Mesothelial cell of epicardium (in vitro differentiated cells): ENCODE measurements at regions not wholly inside any gene's neighbourhood (a gene's known extent, or its start where the extent isn't known, plus 50 kb on each side); places are given as distances from the start of the nearest gene placed in this dataset.

Experiments used
- DNase-seq, 2 experiments: peaks; one replicate each; pipeline ENCODE4 v3.0.0; 2021; ENCODE audit warnings: low spot score in 2 of 2; ENCODE audit not compliant: unreplicated experiment in 2 of 2
- H3K27ac Mint-ChIP-seq: 2 replicates; pipeline ENCODE4 v1.8.0; 2021; ENCODE audit warnings: mixed read lengths
- H3K27me3 Mint-ChIP-seq: 2 replicates; pipeline ENCODE4 v1.8.0; 2021; ENCODE audit warnings: low read depth, mixed read lengths
- H3K36me3 Mint-ChIP-seq: 2 replicates; pipeline ENCODE4 v1.8.0; 2021; ENCODE audit warnings: mixed read lengths
- H3K4me1 Mint-ChIP-seq: 2 replicates; pipeline ENCODE4 v1.8.0; 2021; ENCODE audit warnings: mixed read lengths
- H3K4me3 Mint-ChIP-seq: 2 replicates; pipeline ENCODE4 v1.8.0; 2021; ENCODE audit warnings: mild to moderate bottlenecking, moderate library complexity, mixed read lengths
- H3K9me3 Mint-ChIP-seq: 2 replicates; pipeline ENCODE4 v1.8.0; 2021; ENCODE audit warnings: mixed read lengths
- CTCF ChIP-seq: fragments of 200-600 bp; sonication (generic); IDR thresholded peaks from one replicate; pipeline ENCODE4 v1.5.0; 2021; ENCODE audit warnings: antibody characterized with exemption; ENCODE audit not compliant: unreplicated experiment

DNA sequence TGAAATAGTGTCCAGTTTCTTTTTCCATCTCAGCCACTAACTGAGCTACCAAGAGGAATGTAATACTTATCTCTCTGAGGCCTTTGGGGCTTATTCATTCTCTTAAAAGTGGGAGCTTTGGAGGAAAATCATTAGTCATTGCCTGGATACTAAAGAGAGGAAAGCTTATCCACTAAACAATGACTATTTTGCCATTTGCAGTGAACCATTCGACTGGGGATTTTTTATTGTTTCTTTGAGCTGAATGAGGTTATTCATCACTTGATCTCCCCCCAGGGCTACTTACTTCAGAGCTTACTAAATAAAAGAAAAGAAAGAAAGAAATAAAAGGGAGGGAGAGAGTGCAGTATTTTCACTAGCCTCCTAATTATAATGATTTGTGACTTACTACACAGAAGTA, 1329.5 kb upstream of the TENM3 start:
- H3K27me3 Mint-ChIP-seq: no peaks in the 10 kb centered on the region
- no peak for DNase-seq
- H3K36me3 Mint-ChIP-seq: no peaks in the 10 kb centered on the region
- no peak for TF ChIP-seq CTCF
- no peak overlapping the region for H3K4me3 Mint-ChIP-seq
- no peaks in the 10 kb centered on the region for H3K9me3 Mint-ChIP-seq
- peaks cover 18% of the 10 kb centered on the region for H3K4me1 Mint-ChIP-seq
- no peak overlapping the region for H3K27ac Mint-ChIP-seq

GRCh38 chr4:180923486-180923885, 1319.7 kb upstream of the TENM3 start:
- DNase-seq: no peak
- H3K27me3 Mint-ChIP-seq: no peaks in the 10 kb centered on the region
- H3K4me1 Mint-ChIP-seq: no peaks in the 10 kb centered on the region
- peaks cover 9% of the 10 kb centered on the region for H3K9me3 Mint-ChIP-seq
- H3K27ac Mint-ChIP-seq: no peak overlapping the region
- no peak for TF ChIP-seq CTCF
- H3K4me3 Mint-ChIP-seq: no peak overlapping the region
- H3K36me3 Mint-ChIP-seq: peaks cover 4% of the 10 kb centered on the region

- Mint-ChIP-seq H3K27ac (no peak overlapping the region), H3K27me3 (no peaks in the 10 kb centered on the region), H3K36me3 (peaks cover 4% of the 10 kb centered on the region), H3K4me1 (no peaks in the 10 kb centered on the region), H3K9me3 (peaks cover 8% of the 10 kb centered on the region), H3K4me3 (no peak overlapping the region)
- no peak for TF ChIP-seq CTCF
- no peak for DNase-seq
Observed at GRCh38 chr4:180925805-180926204, 1317.4 kb upstream of the TENM3 start.

DNA sequence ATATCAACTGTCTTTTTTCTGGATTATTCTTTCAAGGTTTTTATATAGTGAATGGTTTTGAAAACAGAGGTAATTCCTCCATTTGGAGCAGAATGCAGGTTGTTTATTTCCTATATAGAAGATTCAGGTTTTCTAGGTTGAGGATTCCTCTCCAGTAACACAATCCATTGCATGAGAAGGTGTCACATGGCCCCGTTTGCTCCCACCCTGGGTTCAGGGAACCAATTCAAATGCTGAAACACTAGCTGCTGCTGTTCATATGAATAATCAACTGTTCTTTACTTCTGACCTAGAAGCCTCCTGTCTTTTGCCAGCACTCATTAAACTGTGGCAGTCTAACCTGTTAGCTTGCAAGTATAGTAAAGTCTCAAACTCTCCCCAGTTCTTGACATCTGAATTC, 1316.9 kb upstream of the TENM3 start:
- no peak overlapping the region for H3K27ac Mint-ChIP-seq
- no peaks in the 10 kb centered on the region for H3K27me3 Mint-ChIP-seq
- H3K9me3 Mint-ChIP-seq: peaks cover 3% of the 10 kb centered on the region
- no peak for TF ChIP-seq CTCF
- H3K4me1 Mint-ChIP-seq: no peaks in the 10 kb centered on the region
- no peak overlapping the region for H3K4me3 Mint-ChIP-seq
- DNase-seq: no peak
- no peaks in the 10 kb centered on the region for H3K36me3 Mint-ChIP-seq

DNA sequence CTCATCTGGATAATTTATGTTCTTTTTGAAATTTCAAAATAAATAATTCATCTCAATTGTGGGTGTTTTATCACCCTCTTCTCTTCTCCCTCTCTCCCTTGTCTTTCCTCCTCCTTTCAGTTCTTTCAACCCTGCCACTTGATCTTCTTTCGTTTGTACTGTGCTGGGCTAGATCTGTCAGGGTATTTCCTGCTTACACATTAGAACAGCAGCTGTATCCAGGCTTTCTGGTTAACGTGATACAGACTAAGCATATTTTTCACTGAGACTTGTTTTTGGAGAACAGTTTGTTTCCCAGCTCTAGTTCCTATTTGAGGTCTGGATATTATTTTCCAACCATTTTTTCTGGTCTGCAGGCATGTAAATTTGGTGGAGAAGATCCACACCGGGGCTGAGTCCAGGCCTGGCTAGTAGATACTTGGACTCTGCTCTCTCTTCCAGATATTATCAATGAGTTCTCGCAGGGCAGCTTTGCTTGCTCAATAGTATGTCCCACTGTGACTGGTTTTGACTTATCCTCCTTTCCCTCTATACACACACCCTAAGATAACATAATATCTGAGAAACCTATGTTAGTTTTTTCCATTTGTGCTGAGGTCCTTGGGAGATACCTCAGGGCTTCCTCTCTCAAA, 1310.7 kb upstream of the TENM3 start:
- no peak for DNase-seq
- H3K4me3 Mint-ChIP-seq: no peak overlapping the region
- H3K36me3 Mint-ChIP-seq: no peaks in the 10 kb centered on the region
- peaks cover 10% of the 10 kb centered on the region for H3K4me1 Mint-ChIP-seq
- H3K9me3 Mint-ChIP-seq: no peaks in the 10 kb centered on the region
- no peak for TF ChIP-seq CTCF
- peaks cover 11% of the 10 kb centered on the region for H3K27me3 Mint-ChIP-seq
- H3K27ac Mint-ChIP-seq: peak overlapping the region; percentile 4

- H3K4me3 Mint-ChIP-seq: no peak overlapping the region
- no peaks in the 10 kb centered on the region for H3K9me3 Mint-ChIP-seq
- H3K27me3 Mint-ChIP-seq: peaks cover 13% of the 10 kb centered on the region
- peaks cover 10% of the 10 kb centered on the region for H3K4me1 Mint-ChIP-seq
- H3K27ac Mint-ChIP-seq: no peak overlapping the region
- no peaks in the 10 kb centered on the region for H3K36me3 Mint-ChIP-seq
- no peak for DNase-seq
- TF ChIP-seq CTCF: no peak
Observed at GRCh38 chr4:180937083-180937482, 1306.1 kb upstream of the TENM3 start.
